GM19239 (cell line): ENCODE measurements at regions not wholly inside any gene's neighbourhood (a gene's known extent, or its start where the extent isn't known, plus 50 kb on each side); places are given as distances from the start of the nearest gene placed in this dataset.

Experiments
- DNase-seq: peaks from one replicate; pipeline ENCODE4 v3.0.0; 2011; ENCODE audit warnings: low spot score; ENCODE audit not compliant: insufficient read length
- FAIRE-seq: peaks from 2 replicates; lab custom pipeline; 2011; peaks lifted over from hg19 to GRCh38; lab: Jason Lieb, UNC

- no peak for FAIRE-seq
- no peak for DNase-seq
Measured at GRCh38 chr3:68088216-68088615, 433.8 kb upstream of the SUCLG2 start.

- no peak for DNase-seq
Measured at GRCh38 chr3:68072062-68072461, 417.6 kb upstream of the SUCLG2 start.

DNA sequence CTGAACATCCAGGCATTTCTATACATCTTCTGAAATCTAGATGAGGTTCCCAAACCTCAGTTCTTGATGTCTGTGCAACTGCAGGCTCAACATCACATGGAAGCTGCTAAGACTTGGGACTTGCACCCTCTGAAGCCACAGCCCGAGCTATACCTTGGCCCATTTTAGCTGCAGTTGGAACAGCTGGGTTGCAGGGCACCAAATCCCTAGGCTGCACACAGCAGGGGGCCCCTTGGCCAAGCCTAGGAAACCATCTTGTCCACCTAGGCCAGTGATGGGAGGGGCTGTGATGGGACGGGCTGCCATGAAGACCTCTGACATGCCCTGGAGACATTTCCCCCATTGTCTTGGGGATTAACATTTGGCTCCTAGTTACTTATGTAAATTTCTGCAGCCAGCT, 415.8 kb upstream of the SUCLG2 start:
- FAIRE-seq (no peak), DNase-seq (no peak)

More at GRCh38 chr3:68072062-68072461, 417.6 kb upstream of the SUCLG2 start:
- no peak for FAIRE-seq

DNA sequence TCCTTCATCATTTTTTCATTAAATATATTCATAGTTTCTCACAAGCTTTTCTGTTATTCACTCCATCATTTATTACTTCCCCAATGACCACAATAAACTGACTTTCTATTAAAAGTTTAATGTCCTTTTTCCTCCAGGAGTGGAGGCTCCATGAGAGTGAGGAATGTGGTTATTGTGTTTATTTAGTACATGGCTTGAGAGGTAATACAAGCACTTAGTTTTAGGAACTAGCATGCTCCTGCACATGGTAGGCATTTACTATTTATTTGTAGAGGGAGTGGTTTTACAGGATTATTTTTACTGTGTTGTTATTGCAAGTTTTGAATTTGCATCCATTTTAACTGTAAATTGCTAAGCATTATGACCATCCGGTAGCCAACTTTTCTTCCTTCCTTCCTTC, 412.9 kb upstream of the SUCLG2 start:
- no peak for FAIRE-seq
- no peak for DNase-seq

DNA sequence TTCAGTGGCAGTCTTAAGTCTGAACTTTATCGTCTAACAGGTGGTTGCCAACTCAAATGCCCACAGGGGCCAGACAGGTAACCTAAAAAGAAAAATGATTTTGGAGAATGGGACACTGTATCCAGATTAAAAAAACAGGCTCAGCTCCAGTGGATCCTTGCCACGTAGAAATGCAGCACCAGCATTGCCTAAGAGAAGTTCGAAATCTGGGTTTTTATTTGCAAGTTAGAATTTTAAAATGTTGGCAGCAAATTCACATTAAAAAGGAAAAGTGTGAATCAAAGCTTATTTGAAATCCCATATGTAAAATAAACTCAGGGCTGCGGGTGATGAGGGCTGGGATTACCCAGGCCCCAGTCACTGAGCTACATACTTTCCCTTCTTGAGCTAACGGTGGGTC, 408.5 kb upstream of the SUCLG2 start:
- DNase-seq (no peak), FAIRE-seq (no peak)

GRCh38 chr3:68060910-68061309, 406.5 kb upstream of the SUCLG2 start:
- FAIRE-seq = no peak

DNA sequence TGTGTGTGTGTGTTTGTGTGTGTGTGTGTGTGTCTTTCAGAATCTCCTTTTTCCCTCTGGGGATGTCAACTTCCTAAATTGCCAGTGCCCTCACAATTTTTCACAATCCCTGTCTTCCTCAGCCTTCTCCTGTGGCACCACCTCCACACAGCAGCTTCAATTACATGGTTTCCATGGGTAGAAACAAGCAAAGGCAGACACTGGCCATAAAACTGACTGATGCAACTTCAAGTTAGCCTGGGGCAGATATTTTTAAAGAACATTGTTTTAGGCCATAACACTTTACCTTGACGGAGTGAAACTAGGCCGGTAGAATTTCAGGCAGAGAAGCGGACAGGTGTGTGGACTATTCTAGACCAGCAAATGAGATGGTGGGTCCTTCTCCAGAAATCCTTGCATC, 405.8 kb upstream of the SUCLG2 start:
- DNase-seq = no peak
- no peak for FAIRE-seq

More at GRCh38 chr3:68060910-68061309, 406.5 kb upstream of the SUCLG2 start:
- DNase-seq = no peak

GRCh38 chr3:68059628-68060152, 405.3 kb upstream of the SUCLG2 start:
- no peak for FAIRE-seq

DNA sequence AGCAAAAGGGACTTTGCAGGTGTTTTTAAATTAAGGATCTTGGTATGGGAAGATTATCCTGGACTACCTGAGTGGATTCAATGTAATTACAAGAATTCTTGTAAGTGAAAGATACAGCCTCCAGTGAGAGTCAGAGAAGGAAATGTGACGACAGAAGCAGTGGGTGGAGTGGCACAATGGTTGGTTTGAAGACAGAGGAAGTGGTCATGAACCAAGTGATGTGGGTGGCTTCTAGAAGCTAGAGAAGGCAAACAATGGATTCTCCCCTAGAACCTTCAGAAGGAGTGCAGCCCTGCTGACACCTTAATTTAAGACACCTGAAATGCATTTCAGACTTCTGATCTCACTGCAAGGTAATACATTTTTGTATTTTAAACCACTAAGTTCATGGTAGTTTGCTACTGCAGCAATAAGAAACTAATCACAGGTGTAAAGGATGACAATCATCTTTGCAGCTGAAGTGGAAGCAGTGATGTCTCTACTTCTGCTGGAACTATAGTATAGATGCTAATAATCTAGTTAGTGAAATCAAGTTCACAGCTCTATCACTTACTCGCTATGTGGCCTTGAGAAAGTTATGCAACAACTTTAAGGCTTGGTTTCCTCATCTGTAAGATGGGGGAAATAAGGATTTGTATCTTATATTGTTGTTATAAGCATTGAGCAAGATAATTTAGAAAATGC, 403.4 kb upstream of the SUCLG2 start:
- DNase-seq (no peak), FAIRE-seq (no peak)

More at GRCh38 chr3:68059628-68060152, 405.3 kb upstream of the SUCLG2 start:
- no peak for DNase-seq

DNA sequence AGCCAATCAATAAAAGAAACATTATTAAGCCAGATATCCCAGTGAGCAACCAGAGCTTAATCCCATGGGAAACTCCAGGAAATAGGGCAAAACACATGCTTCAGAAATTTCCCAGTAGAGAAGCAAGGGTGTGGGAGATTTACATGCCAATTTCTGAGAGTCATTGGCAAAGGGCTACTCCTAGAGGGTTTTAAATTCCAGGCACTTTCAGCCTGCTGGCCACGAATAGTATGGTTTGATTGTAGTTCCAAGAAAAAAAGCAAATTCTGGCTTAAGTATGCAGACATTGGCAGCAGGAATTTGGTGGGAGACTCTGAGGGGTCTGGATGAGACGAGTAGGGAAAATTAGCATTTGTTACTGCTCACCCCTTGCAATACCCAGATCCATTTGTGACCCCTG, 402.1 kb upstream of the SUCLG2 start:
- FAIRE-seq = no peak
- DNase-seq = no peak

DNA sequence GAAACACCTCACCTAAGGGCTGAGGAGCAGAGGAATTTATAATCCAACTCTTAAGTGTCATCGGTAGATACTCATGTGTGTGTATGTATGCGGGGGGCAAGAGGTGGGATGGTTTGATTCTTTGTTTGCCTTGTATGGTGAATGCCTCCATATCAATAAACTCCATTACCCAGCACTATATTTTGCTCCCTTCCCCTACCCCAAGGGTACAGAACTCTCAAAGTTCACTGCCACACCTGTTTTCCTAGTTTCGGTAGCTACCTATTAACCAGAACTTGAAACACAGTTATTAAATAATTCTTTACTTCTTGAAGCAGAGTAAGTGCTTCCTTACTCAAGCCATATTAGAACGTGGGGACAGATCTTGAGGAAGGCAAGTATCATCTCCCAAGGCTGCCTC, 400.8 kb upstream of the SUCLG2 start:
- FAIRE-seq = no peak
- no peak for DNase-seq

- FAIRE-seq = no peak
Measured at GRCh38 chr3:68049776-68050175, 395.4 kb upstream of the SUCLG2 start.

GRCh38 chr3:68045976-68046375, 391.6 kb upstream of the SUCLG2 start:
- DNase-seq (no peak), FAIRE-seq (no peak)

More at GRCh38 chr3:68049776-68050175, 395.4 kb upstream of the SUCLG2 start:
- DNase-seq = no peak

- FAIRE-seq = no peak
- DNase-seq = no peak
Measured at GRCh38 chr3:68033867-68034266, 379.5 kb upstream of the SUCLG2 start.

- FAIRE-seq = no peak
- DNase-seq = no peak
Measured at GRCh38 chr3:68032209-68032608, 377.8 kb upstream of the SUCLG2 start.

- FAIRE-seq = no peak
Measured at GRCh38 chr3:68025189-68025588, 370.8 kb upstream of the SUCLG2 start.

GRCh38 chr3:68019876-68020275, 365.5 kb upstream of the SUCLG2 start:
- DNase-seq (no peak), FAIRE-seq (no peak)

More at GRCh38 chr3:68025189-68025588, 370.8 kb upstream of the SUCLG2 start:
- no peak for DNase-seq

- FAIRE-seq = no peak
Measured at GRCh38 chr3:68018275-68018674, 363.9 kb upstream of the SUCLG2 start.

DNA sequence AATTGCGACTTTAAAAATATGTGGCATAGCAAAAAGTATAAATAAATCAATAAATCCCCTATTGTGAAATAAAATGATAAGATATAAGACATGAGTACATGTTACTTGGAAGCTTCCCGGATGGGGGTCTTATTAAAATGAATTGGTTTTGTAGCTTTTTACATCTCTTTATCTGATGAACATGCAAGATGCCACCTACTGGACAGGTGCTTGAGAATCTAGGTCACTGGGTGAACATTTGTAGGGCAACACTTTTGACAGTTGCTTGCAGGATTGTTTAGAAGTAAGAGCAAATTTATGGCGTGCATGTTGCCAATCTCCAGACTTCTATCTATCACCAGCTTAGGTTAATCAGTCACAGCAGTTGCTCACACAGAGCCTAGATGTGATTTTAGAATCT, 362.7 kb upstream of the SUCLG2 start:
- no peak for FAIRE-seq
- no peak for DNase-seq

More at GRCh38 chr3:68018275-68018674, 363.9 kb upstream of the SUCLG2 start:
- no peak for DNase-seq

DNA sequence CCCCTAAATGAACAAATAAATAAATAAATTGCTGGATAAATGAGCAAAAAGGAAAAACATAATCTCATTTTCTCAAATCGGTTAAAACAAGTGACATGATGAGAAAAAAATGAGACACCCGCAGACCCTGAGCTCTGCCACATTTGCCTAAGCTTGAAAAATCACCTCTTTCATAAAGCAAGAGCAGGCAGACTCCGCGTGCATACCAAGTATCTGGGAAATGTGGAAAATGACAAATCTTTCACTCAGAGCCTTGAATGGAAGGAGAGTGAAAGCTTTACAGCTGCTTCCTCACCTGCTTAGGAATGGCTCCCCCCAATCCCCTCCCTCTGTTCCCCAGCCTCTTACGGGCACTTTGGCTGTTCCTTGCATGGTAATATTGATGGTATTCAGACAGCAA, 355.5 kb upstream of the SUCLG2 start:
- FAIRE-seq (no peak), DNase-seq (no peak)

DNA sequence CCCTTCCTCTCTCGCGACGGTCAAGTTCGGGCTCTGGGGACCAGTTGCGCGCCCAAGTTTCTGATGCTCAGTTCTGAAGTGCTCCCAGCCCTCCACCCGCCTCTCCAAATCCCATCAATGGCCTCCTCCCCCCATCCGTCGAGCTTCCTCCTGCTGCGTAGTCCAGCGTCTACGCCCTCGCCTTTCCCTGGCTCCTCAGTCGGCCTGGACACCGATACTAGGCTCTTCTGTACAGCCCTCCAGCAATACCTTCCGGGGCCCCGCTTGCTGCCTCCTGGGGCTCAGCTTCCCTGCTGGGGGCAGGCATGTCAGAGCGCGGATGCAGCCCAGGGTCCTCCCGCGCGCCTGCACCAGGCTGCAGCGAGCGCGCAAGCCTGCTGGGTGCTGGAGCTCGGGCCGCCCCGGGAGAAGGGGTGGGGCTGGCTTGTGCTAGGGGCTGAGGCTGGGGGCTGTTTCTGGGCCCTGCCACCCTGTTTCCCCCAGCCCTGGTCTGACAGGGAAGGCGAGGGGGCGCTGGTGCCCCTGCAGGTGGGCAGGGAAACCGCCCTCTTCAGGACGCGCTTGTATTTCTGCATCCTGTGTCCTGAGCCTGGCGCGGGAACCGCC, 353.3 kb upstream of the SUCLG2 start:
- no peak for FAIRE-seq
- DNase-seq = no peak

- DNase-seq (no peak), FAIRE-seq (no peak)
Measured at GRCh38 chr3:68006646-68007045, 352.2 kb upstream of the SUCLG2 start.
